ENCODE measurements at regions not wholly inside any gene's neighbourhood (a gene's known extent, or its start where the extent isn't known, plus 50 kb on each side); places are given as distances from the start of the nearest gene placed in this dataset.

- no peak overlapping the region for H3K9ac ChIP-seq
- H3K4me1 ChIP-seq (ENCODE audit: low read depth, poor library complexity, severe bottlenecking), result no peaks in the 10 kb centered on the region
- no peaks in the 10 kb centered on the region for H3K27me3 ChIP-seq (ENCODE audit: insufficient read depth, low read depth)
- no peaks in the 10 kb centered on the region for H4K20me1 ChIP-seq (ENCODE audit: insufficient read depth)
- no peak overlapping the region for H3K4me3 ChIP-seq (IDR thresholded peaks at IDR 0.05; ENCODE audit: insufficient read depth, low read depth, low read length)
- no peak for TF ChIP-seq CTCF (conservative IDR thresholded peaks at IDR 0.05; ENCODE audit: low read depth, low read length)
- H3K79me2 ChIP-seq (ENCODE audit: insufficient read depth, low read depth), result no peaks in the 10 kb centered on the region
- no peaks in the 10 kb centered on the region for H3K36me3 ChIP-seq (ENCODE audit: insufficient read depth)
- no peak overlapping the region for H2AFZ ChIP-seq (ENCODE audit: low read depth)
- H3K27ac ChIP-seq, result no peak overlapping the region
- no peak overlapping the region for H3K4me2 ChIP-seq
Measured at GRCh38 chr1:244207042-244207934, 156.2 kb downstream of the ZBTB18 start.

- Histone ChIP-seq H4K20me1 (ENCODE audit: insufficient read depth) (no peaks in the 10 kb centered on the region), H3K79me2 (ENCODE audit: insufficient read depth, low read depth) (no peaks in the 10 kb centered on the region), H3K4me2 (no peak overlapping the region), H3K36me3 (ENCODE audit: insufficient read depth) (no peaks in the 10 kb centered on the region), H3K9ac (no peak overlapping the region), H3K4me3 (IDR thresholded peaks at IDR 0.05; ENCODE audit: insufficient read depth, low read depth, low read length) (no peak overlapping the region), H3K27ac (no peak overlapping the region), H3K4me1 (ENCODE audit: low read depth, poor library complexity, severe bottlenecking) (no peaks in the 10 kb centered on the region), H2AFZ (ENCODE audit: low read depth) (no peak overlapping the region), H3K27me3 (ENCODE audit: insufficient read depth, low read depth) (no peaks in the 10 kb centered on the region)
- TF ChIP-seq CTCF (conservative IDR thresholded peaks at IDR 0.05; ENCODE audit: low read depth, low read length), result no peak
Measured at GRCh38 chr1:244207935-244208244, 156.8 kb downstream of the ZBTB18 start.

GRCh38 chr1:244209955-244210354 lies 158.9 kb downstream of the ZBTB18 start:
- no peaks in the 10 kb centered on the region for H3K36me3 ChIP-seq (ENCODE audit: insufficient read depth)
- H3K4me3 ChIP-seq (IDR thresholded peaks at IDR 0.05; ENCODE audit: insufficient read depth, low read depth, low read length), result no peak overlapping the region
- no peaks in the 10 kb centered on the region for H3K79me2 ChIP-seq (ENCODE audit: insufficient read depth, low read depth)
- no peak overlapping the region for H3K27ac ChIP-seq
- H3K27me3 ChIP-seq (ENCODE audit: insufficient read depth, low read depth), result no peaks in the 10 kb centered on the region
- no peak overlapping the region for H3K9ac ChIP-seq
- H4K20me1 ChIP-seq (ENCODE audit: insufficient read depth), result no peaks in the 10 kb centered on the region
- H3K4me2 ChIP-seq, result no peak overlapping the region
- H2AFZ ChIP-seq (ENCODE audit: low read depth), result no peak overlapping the region
- no peak for TF ChIP-seq CTCF (conservative IDR thresholded peaks at IDR 0.05; ENCODE audit: low read depth, low read length)
- no peaks in the 10 kb centered on the region for H3K4me1 ChIP-seq (ENCODE audit: low read depth, poor library complexity, severe bottlenecking)

- no peaks in the 10 kb centered on the region for H3K36me3 ChIP-seq (ENCODE audit: insufficient read depth)
- H3K27ac ChIP-seq, result no peak overlapping the region
- no peak overlapping the region for H3K9ac ChIP-seq
- no peak overlapping the region for H3K4me2 ChIP-seq
- no peak overlapping the region for H3K4me3 ChIP-seq (IDR thresholded peaks at IDR 0.05; ENCODE audit: insufficient read depth, low read depth, low read length)
- no peaks in the 10 kb centered on the region for H3K27me3 ChIP-seq (ENCODE audit: insufficient read depth, low read depth)
- no peaks in the 10 kb centered on the region for H3K79me2 ChIP-seq (ENCODE audit: insufficient read depth, low read depth)
- H3K4me1 ChIP-seq (ENCODE audit: low read depth, poor library complexity, severe bottlenecking), result no peaks in the 10 kb centered on the region
- TF ChIP-seq CTCF (conservative IDR thresholded peaks at IDR 0.05; ENCODE audit: low read depth, low read length), result peak; percentile 44
- H4K20me1 ChIP-seq (ENCODE audit: insufficient read depth), result no peaks in the 10 kb centered on the region
- H2AFZ ChIP-seq (ENCODE audit: low read depth), result no peak overlapping the region
Measured at GRCh38 chr1:244210884-244211558, 159.9 kb downstream of the ZBTB18 start.
